Omental fat pad (tissue), 3 donors: ENCODE measurements at regions not wholly inside any gene's neighbourhood (a gene's known extent, or its start where the extent isn't known, plus 50 kb on each side); places are given as distances from the start of the nearest gene placed in this dataset.

Experiments
- ATAC-seq: fragments of 150-250 bp; one replicate; pipeline ENCODE4 v1.9.1; 2016; ENCODE audit warnings: mild to moderate bottlenecking, moderate library complexity; ENCODE audit not compliant: low FRiP score
- DNase-seq: peaks from one replicate; pipeline ENCODE4 v3.0.0-alpha.2; 2019; ENCODE audit warnings: low spot score
- CTCF ChIP-seq, 3 donors: fragments of 450-650 bp; IDR thresholded peaks; one replicate each; pipeline ENCODE4 v1.5.1; 2016 to 2017; ENCODE audit warnings: antibody characterized with exemption in 3 of 3, mild to moderate bottlenecking in 3 of 3, moderate library complexity in 2 of 3

- no peak for ATAC-seq
- DNase-seq: no peak
- TF ChIP-seq CTCF (IDR thresholded peaks at IDR 0.05): no peak
Measured at GRCh38 chr13:88736026-88736425, 1064.9 kb downstream of the SLITRK5 start.

- no peak for TF ChIP-seq CTCF (IDR thresholded peaks at IDR 0.05)
- no peak for ATAC-seq
- DNase-seq: no peak
Measured at GRCh38 chr13:88739195-88739594, 1068.0 kb downstream of the SLITRK5 start.

- ATAC-seq: no peak
- TF ChIP-seq CTCF (IDR thresholded peaks at IDR 0.05): no peak
Measured at GRCh38 chr13:88744289-88744688, 1073.1 kb downstream of the SLITRK5 start.

GRCh38 chr13:88745011-88745410, 1073.8 kb downstream of the SLITRK5 start:
- ATAC-seq: no peak
- DNase-seq: no peak
- TF ChIP-seq CTCF (IDR thresholded peaks at IDR 0.05): no peak

More at GRCh38 chr13:88744289-88744688, 1073.1 kb downstream of the SLITRK5 start:
- no peak for DNase-seq

- no peak for TF ChIP-seq CTCF (IDR thresholded peaks at IDR 0.05)
- no peak for DNase-seq
- ATAC-seq: no peak
Measured at GRCh38 chr13:88752041-88752440, 1080.9 kb downstream of the SLITRK5 start.

GRCh38 chr13:88754141-88754540, 1083.0 kb downstream of the SLITRK5 start:
- no peak for TF ChIP-seq CTCF (IDR thresholded peaks at IDR 0.05)
- no peak for DNase-seq
- no peak for ATAC-seq

- no peak for ATAC-seq
- no peak for TF ChIP-seq CTCF (IDR thresholded peaks at IDR 0.05)
- DNase-seq: no peak
Measured at GRCh38 chr13:88761145-88761544, 1090.0 kb downstream of the SLITRK5 start.
